H1 (cell line): ENCODE measurements at regions not wholly inside any gene's neighbourhood (a gene's known extent, or its start where the extent isn't known, plus 50 kb on each side); places are given as distances from the start of the nearest gene placed in this dataset.

Experiments used
- SP1 ChIP-seq: IDR thresholded peaks from 2 replicates; pipeline ENCODE4 v1.6.1; 2011; ENCODE audit warnings: low read depth, low read length
- TF ChIP-seq, protein P1 (sequence below): fragments of 300-600 bp; sonication (generic); IDR thresholded peaks from 2 replicates; pipeline ENCODE4 v1.7.1; 2012; ENCODE audit warnings: low read length, moderate library complexity, mild to moderate bottlenecking, inconsistent platforms; ENCODE audit not compliant: insufficient replicate concordance

DNA sequence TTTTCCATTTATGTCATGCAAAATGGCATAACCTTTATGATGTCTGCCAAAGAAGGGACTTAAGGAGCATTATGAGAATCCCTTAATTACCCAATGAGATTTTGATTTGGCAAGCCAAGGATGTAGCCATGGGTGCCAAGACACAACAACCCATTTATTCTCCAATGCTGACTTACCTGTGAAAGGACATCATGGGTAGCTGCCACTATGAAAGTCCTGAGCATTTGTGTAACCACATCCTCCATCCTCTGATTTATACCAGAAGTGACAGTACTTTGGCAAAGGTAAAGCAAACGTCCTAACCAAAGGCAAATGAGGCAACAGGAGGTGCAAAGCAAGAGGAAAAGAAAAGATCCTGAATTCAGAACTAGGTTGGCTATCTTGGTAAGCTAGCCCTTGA is 87.3 kb upstream of the EMCN start (continued):
- TF ChIP-seq, protein P1, sequence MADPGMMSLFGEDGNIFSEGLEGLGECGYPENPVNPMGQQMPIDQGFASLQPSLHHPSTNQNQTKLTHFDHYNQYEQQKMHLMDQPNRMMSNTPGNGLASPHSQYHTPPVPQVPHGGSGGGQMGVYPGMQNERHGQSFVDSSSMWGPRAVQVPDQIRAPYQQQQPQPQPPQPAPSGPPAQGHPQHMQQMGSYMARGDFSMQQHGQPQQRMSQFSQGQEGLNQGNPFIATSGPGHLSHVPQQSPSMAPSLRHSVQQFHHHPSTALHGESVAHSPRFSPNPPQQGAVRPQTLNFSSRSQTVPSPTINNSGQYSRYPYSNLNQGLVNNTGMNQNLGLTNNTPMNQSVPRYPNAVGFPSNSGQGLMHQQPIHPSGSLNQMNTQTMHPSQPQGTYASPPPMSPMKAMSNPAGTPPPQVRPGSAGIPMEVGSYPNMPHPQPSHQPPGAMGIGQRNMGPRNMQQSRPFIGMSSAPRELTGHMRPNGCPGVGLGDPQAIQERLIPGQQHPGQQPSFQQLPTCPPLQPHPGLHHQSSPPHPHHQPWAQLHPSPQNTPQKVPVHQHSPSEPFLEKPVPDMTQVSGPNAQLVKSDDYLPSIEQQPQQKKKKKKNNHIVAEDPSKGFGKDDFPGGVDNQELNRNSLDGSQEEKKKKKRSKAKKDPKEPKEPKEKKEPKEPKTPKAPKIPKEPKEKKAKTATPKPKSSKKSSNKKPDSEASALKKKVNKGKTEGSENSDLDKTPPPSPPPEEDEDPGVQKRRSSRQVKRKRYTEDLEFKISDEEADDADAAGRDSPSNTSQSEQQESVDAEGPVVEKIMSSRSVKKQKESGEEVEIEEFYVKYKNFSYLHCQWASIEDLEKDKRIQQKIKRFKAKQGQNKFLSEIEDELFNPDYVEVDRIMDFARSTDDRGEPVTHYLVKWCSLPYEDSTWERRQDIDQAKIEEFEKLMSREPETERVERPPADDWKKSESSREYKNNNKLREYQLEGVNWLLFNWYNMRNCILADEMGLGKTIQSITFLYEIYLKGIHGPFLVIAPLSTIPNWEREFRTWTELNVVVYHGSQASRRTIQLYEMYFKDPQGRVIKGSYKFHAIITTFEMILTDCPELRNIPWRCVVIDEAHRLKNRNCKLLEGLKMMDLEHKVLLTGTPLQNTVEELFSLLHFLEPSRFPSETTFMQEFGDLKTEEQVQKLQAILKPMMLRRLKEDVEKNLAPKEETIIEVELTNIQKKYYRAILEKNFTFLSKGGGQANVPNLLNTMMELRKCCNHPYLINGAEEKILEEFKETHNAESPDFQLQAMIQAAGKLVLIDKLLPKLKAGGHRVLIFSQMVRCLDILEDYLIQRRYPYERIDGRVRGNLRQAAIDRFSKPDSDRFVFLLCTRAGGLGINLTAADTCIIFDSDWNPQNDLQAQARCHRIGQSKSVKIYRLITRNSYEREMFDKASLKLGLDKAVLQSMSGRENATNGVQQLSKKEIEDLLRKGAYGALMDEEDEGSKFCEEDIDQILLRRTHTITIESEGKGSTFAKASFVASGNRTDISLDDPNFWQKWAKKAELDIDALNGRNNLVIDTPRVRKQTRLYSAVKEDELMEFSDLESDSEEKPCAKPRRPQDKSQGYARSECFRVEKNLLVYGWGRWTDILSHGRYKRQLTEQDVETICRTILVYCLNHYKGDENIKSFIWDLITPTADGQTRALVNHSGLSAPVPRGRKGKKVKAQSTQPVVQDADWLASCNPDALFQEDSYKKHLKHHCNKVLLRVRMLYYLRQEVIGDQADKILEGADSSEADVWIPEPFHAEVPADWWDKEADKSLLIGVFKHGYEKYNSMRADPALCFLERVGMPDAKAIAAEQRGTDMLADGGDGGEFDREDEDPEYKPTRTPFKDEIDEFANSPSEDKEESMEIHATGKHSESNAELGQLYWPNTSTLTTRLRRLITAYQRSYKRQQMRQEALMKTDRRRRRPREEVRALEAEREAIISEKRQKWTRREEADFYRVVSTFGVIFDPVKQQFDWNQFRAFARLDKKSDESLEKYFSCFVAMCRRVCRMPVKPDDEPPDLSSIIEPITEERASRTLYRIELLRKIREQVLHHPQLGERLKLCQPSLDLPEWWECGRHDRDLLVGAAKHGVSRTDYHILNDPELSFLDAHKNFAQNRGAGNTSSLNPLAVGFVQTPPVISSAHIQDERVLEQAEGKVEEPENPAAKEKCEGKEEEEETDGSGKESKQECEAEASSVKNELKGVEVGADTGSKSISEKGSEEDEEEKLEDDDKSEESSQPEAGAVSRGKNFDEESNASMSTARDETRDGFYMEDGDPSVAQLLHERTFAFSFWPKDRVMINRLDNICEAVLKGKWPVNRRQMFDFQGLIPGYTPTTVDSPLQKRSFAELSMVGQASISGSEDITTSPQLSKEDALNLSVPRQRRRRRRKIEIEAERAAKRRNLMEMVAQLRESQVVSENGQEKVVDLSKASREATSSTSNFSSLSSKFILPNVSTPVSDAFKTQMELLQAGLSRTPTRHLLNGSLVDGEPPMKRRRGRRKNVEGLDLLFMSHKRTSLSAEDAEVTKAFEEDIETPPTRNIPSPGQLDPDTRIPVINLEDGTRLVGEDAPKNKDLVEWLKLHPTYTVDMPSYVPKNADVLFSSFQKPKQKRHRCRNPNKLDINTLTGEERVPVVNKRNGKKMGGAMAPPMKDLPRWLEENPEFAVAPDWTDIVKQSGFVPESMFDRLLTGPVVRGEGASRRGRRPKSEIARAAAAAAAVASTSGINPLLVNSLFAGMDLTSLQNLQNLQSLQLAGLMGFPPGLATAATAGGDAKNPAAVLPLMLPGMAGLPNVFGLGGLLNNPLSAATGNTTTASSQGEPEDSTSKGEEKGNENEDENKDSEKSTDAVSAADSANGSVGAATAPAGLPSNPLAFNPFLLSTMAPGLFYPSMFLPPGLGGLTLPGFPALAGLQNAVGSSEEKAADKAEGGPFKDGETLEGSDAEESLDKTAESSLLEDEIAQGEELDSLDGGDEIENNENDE, result no peak
- no peak for TF ChIP-seq SP1
- TF ChIP-seq, all 59 proteins: peak for 0
